ENCODE measurements at regions not wholly inside any gene's neighbourhood (a gene's known extent, or its start where the extent isn't known, plus 50 kb on each side); places are given as distances from the start of the nearest gene placed in this dataset.

DNA sequence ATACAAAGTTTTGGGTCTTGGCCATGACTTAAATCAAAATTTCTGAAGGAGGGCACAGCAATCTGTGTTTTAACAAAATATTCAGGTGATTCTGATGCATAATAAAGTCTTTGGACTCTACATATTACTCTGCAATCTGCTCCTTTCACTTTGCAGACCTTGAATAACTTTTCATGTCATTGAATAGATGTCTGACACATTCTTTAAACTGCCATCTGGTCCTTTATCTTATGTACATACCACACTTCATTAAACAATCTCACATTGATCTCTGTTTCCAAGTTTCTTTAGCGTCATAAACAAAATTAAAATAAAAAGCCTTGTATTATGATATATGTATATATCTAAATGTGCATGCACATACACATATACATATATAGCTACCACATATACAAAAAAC, 831.2 kb downstream of the MAFB start (continued):
- TF ChIP-seq FOXP1 (CRISPR knock-in tag; IDR thresholded peaks at IDR 0.05; ENCODE audit: borderline replicate concordance) (no peak), ZNF138 (CRISPR knock-in tag; conservative IDR thresholded peaks at IDR 0.05) (no peak), RORB (CRISPR knock-in tag; IDR thresholded peaks at IDR 0.05) (no peak)
- TF ChIP-seq, protein P1, sequence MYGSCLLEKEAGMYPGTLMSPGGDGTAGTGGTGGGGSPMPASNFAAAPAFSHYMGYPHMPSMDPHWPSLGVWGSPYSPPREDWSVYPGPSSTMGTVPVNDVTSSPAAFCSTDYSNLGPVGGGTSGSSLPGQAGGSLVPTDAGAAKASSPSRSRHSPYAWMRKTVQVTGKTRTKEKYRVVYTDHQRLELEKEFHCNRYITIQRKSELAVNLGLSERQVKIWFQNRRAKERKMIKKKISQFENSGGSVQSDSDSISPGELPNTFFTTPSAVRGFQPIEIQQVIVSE (CRISPR knock-in tag; IDR thresholded peaks at IDR 0.05; ENCODE audit: borderline replicate concordance) = no peak
- TF ChIP-seq, protein P2, sequence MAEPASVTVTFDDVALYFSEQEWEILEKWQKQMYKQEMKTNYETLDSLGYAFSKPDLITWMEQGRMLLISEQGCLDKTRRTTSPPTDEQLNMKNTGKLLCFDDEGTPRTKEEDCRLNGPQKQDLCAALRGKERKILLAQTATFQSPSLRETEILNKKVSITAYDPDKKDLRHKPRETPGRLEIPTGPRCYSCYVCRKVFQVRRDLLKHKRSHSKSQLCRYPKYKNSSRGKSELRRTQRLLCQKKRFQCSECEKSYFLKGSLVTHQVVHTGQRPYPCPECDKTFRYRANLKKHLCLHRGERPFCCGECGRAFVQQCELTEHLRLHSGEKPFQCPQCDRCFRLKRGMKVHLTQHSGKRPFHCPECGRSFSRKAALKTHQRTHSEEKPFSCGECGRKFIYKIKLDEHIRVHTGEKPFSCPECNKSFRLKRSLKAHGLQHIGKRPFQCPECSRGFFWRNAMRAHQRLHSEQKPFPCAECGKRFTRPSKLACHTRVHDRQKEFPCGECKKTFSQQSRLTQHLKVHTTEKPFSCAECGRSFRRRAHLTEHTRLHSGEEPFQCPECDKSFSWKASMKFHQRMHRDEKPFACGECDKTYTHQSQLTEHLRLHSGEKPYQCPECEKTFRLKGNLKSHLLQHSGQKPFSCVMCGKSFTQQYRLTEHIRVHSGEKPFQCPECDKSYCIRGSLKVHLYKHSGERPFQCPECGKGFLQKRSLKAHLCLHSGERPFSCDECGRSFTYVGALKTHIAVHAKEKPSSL (CRISPR knock-in tag; conservative IDR thresholded peaks at IDR 0.05) = no peak

DNA sequence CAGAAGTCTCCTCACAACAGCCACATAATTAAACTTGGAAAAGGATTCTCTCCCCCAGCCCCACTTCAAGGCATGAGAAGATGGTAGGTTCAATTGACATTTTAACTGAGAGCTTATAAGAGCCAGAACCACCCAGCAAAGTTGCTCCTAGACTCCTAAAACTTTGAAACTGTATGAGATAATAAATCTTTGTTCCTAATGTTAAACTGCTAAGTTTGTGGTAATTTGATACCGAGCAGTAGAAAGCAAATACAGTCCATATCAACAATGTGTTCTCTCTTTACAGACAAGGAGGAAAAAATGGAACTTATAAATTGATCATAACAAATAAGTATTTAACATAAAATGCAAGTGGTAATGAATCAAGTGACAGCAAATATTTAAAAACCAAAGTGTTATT, 831.8 kb downstream of the MAFB start:
- CTCF ChIA-PET = no interaction called here
- H3K27ac Mint-ChIP-seq = no peak overlapping the region
- no peaks in the 10 kb centered on the region; the same call in none of the 2 replicates for H3K27me3 Mint-ChIP-seq (ENCODE audit: low read depth)
- no peak overlapping the region for H3K4me3 Mint-ChIP-seq
- POLR2A ChIA-PET = no interaction called here
- ATAC-seq = no peak
- H3K9me3 Mint-ChIP-seq = no peaks in the 10 kb centered on the region
- peaks cover 20% of the 10 kb centered on the region for H3K4me1 Mint-ChIP-seq
- H3K36me3 Mint-ChIP-seq = no peaks in the 10 kb centered on the region
- TF ChIP-seq, protein P3, sequence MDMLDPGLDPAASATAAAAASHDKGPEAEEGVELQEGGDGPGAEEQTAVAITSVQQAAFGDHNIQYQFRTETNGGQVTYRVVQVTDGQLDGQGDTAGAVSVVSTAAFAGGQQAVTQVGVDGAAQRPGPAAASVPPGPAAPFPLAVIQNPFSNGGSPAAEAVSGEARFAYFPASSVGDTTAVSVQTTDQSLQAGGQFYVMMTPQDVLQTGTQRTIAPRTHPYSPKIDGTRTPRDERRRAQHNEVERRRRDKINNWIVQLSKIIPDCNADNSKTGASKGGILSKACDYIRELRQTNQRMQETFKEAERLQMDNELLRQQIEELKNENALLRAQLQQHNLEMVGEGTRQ (CRISPR knock-in tag; IDR thresholded peaks at IDR 0.05) = no peak
- TF ChIP-seq ETV6 (CRISPR knock-in tag; IDR thresholded peaks at IDR 0.05) = no peak
- no peak for TF ChIP-seq TCF7 (CRISPR knock-in tag; IDR thresholded peaks at IDR 0.05; ENCODE audit: low read depth)
- TF ChIP-seq MXD4 (CRISPR knock-in tag; IDR thresholded peaks at IDR 0.05; ENCODE audit: borderline replicate concordance) = no peak
- TF ChIP-seq NFYB (CRISPR knock-in tag; conservative IDR thresholded peaks at IDR 0.05; ENCODE audit: low read depth) = no peak
- no peak for TF ChIP-seq HMGA2 (CRISPR knock-in tag; IDR thresholded peaks at IDR 0.05)
- TF ChIP-seq, protein P4, sequence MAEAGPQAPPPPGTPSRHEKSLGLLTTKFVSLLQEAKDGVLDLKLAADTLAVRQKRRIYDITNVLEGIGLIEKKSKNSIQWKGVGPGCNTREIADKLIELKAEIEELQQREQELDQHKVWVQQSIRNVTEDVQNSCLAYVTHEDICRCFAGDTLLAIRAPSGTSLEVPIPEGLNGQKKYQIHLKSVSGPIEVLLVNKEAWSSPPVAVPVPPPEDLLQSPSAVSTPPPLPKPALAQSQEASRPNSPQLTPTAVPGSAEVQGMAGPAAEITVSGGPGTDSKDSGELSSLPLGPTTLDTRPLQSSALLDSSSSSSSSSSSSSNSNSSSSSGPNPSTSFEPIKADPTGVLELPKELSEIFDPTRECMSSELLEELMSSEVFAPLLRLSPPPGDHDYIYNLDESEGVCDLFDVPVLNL (CRISPR knock-in tag; IDR thresholded peaks at IDR 0.05; ENCODE audit: borderline replicate concordance, low read depth) = no peak
- no peak for TF ChIP-seq ZNF423 (CRISPR knock-in tag; IDR thresholded peaks at IDR 0.05)
- TF ChIP-seq ZNF263 (CRISPR knock-in tag; IDR thresholded peaks at IDR 0.05; ENCODE audit: low read depth) = no peak
- TF ChIP-seq ELF4 (CRISPR knock-in tag; IDR thresholded peaks at IDR 0.05; ENCODE audit: low read depth) = no peak
- no peak for DNase-seq (ENCODE audit: low spot score)

DNA sequence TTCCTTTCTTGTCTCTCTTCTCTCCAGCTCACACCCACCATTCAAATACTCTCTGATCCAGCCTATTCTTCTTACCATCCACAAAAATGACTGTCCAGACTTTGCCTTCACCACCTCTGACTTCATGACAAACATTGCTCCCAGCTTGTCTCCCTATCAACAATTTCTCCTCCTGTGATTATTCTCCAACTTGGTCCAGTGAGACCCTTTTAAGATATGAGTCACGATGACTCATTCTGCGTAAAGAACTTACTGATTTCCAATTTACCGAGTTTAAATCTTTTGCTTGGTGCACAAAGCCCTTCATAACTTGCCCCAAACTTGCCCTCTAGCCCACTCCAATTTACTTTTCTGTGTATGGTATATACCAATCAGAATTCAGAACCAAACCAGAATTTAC, 833.2 kb downstream of the MAFB start:
- Mint-ChIP-seq H3K36me3 (no peaks in the 10 kb centered on the region), H3K27me3 (ENCODE audit: low read depth) (no peaks in the 10 kb centered on the region; the same call in none of the 2 replicates), H3K27ac (no peak overlapping the region), H3K4me3 (no peak overlapping the region), H3K9me3 (no peaks in the 10 kb centered on the region), H3K4me1 (peaks cover 25% of the 10 kb centered on the region)
- no peak for DNase-seq (ENCODE audit: low spot score)
- TF ChIP-seq, protein P3 (CRISPR knock-in tag; IDR thresholded peaks at IDR 0.05) = no peak
- TF ChIP-seq NR3C1 (CRISPR knock-in tag; conservative IDR thresholded peaks at IDR 0.05; ENCODE audit: low read depth) = no peak
- no peak for TF ChIP-seq ZNF671 (CRISPR knock-in tag; IDR thresholded peaks at IDR 0.05)
- TF ChIP-seq ATF1 (CRISPR knock-in tag; IDR thresholded peaks at IDR 0.05) = no peak
- no peak for TF ChIP-seq TCF7 (CRISPR knock-in tag; IDR thresholded peaks at IDR 0.05; ENCODE audit: low read depth)
- TF ChIP-seq MXD4 (CRISPR knock-in tag; IDR thresholded peaks at IDR 0.05; ENCODE audit: borderline replicate concordance) = no peak
- TF ChIP-seq, protein P5, sequence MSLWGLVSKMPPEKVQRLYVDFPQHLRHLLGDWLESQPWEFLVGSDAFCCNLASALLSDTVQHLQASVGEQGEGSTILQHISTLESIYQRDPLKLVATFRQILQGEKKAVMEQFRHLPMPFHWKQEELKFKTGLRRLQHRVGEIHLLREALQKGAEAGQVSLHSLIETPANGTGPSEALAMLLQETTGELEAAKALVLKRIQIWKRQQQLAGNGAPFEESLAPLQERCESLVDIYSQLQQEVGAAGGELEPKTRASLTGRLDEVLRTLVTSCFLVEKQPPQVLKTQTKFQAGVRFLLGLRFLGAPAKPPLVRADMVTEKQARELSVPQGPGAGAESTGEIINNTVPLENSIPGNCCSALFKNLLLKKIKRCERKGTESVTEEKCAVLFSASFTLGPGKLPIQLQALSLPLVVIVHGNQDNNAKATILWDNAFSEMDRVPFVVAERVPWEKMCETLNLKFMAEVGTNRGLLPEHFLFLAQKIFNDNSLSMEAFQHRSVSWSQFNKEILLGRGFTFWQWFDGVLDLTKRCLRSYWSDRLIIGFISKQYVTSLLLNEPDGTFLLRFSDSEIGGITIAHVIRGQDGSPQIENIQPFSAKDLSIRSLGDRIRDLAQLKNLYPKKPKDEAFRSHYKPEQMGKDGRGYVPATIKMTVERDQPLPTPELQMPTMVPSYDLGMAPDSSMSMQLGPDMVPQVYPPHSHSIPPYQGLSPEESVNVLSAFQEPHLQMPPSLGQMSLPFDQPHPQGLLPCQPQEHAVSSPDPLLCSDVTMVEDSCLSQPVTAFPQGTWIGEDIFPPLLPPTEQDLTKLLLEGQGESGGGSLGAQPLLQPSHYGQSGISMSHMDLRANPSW (CRISPR knock-in tag; conservative IDR thresholded peaks at IDR 0.05; ENCODE audit: low read depth) = no peak
- TF ChIP-seq MYBL2 (CRISPR knock-in tag; IDR thresholded peaks at IDR 0.05) = no peak
- TF ChIP-seq, protein P6, sequence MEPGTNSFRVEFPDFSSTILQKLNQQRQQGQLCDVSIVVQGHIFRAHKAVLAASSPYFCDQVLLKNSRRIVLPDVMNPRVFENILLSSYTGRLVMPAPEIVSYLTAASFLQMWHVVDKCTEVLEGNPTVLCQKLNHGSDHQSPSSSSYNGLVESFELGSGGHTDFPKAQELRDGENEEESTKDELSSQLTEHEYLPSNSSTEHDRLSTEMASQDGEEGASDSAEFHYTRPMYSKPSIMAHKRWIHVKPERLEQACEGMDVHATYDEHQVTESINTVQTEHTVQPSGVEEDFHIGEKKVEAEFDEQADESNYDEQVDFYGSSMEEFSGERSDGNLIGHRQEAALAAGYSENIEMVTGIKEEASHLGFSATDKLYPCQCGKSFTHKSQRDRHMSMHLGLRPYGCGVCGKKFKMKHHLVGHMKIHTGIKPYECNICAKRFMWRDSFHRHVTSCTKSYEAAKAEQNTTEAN (CRISPR knock-in tag; IDR thresholded peaks at IDR 0.05) = no peak
- no peak for TF ChIP-seq ESRRA (CRISPR knock-in tag; IDR thresholded peaks at IDR 0.05; ENCODE audit: borderline replicate concordance)
- no peak for TF ChIP-seq ZNF219 (CRISPR knock-in tag; IDR thresholded peaks at IDR 0.05; ENCODE audit: borderline replicate concordance)
- no peak for TF ChIP-seq ZNF138 (CRISPR knock-in tag; conservative IDR thresholded peaks at IDR 0.05)
- TF ChIP-seq KAT7 (CRISPR knock-in tag; IDR thresholded peaks at IDR 0.05; ENCODE audit: borderline replicate concordance) = no peak
- no peak for TF ChIP-seq ETV6 (CRISPR knock-in tag; IDR thresholded peaks at IDR 0.05)
- ATAC-seq = no peak
- CTCF ChIA-PET = no interaction called here
- POLR2A ChIA-PET = no interaction called here

Data from WTC11 (cell line).